DOHH2 (cell line): ENCODE measurements at regions not wholly inside any gene's neighbourhood (a gene's known extent, or its start where the extent isn't known, plus 50 kb on each side); places are given as distances from the start of the nearest gene placed in this dataset.

ENCODE experiments used
- H3F3A ChIP-seq: fragments of 200-600 bp; sonication (generic), shearing (Covaris generic); 2 replicates; pipeline ENCODE4 v1.6.0; 2016; ENCODE audit warnings: antibody characterized with exemption, mild to moderate bottlenecking; ENCODE audit not compliant: control insufficient read depth, insufficient read depth
- H3K27ac ChIP-seq: fragments of 200-600 bp; sonication (generic); 2 replicates; pipeline ENCODE4 v1.5.1; 2014; ENCODE audit warnings: low read depth, mild to moderate bottlenecking, low read length, moderate library complexity
- H3K27me3 ChIP-seq: fragments of 200-600 bp; sonication (generic); 2 replicates; pipeline ENCODE4 v1.6.1; 2014; ENCODE audit warnings: mild to moderate bottlenecking, low read length, mixed read lengths; ENCODE audit not compliant: control insufficient read depth
- H3K36me3 ChIP-seq: fragments of 200-600 bp; sonication (generic); 2 replicates; pipeline ENCODE4 v1.6.1; 2014; ENCODE audit warnings: mild to moderate bottlenecking, low read length, moderate library complexity, mixed read lengths; ENCODE audit not compliant: control insufficient read depth
- H3K4me1 ChIP-seq: fragments of 200-600 bp; sonication (generic); 2 replicates; pipeline ENCODE4 v1.6.1; 2014; ENCODE audit warnings: mild to moderate bottlenecking, low read length, mixed read lengths; ENCODE audit not compliant: control insufficient read depth
- H3K4me2 ChIP-seq: fragments of 200-600 bp; sonication (generic); 2 replicates; pipeline ENCODE4 v1.6.0; 2014; ENCODE audit warnings: mild to moderate bottlenecking, low read length, moderate library complexity
- H3K4me3 ChIP-seq: fragments of 200-600 bp; sonication (generic); 2 replicates; pipeline ENCODE4 v1.5.1; 2014; ENCODE audit warnings: mild to moderate bottlenecking, low read length, mixed read lengths
- H3K79me2 ChIP-seq: fragments of 200-600 bp; sonication (generic); 2 replicates; pipeline ENCODE4 v1.6.1; 2014; ENCODE audit warnings: mild to moderate bottlenecking, low read length, mixed read lengths; ENCODE audit not compliant: control insufficient read depth
- H3K9me2 ChIP-seq: fragments of 200-600 bp; sonication (generic); replicated peaks from 2 replicates; pipeline ENCODE4 v1.6.1; 2014; ENCODE audit warnings: mild to moderate bottlenecking, low read length, mixed read lengths; ENCODE audit not compliant: control insufficient read depth
- H3K9me3 ChIP-seq: fragments of 200-600 bp; sonication (generic); 2 replicates; pipeline ENCODE4 v1.6.1; 2014; ENCODE audit warnings: antibody characterized with exemption, low read length, mixed read lengths; ENCODE audit not compliant: control insufficient read depth, insufficient read depth
- H4K20me1 ChIP-seq: fragments of 200-600 bp; sonication (generic); 2 replicates; pipeline ENCODE4 v1.6.0; 2014; ENCODE audit warnings: low read depth, mild to moderate bottlenecking, antibody characterized with exemption, low read length, moderate library complexity; ENCODE audit not compliant: control insufficient read depth, insufficient read depth
- EZH2phosphoT487 ChIP-seq: fragments of 200-600 bp; sonication (generic); IDR thresholded peaks from 2 replicates; pipeline ENCODE4 v1.6.1; 2017; ENCODE audit warnings: borderline replicate concordance, mild to moderate bottlenecking, antibody characterized with exemption, low read length, moderate library complexity, mixed read lengths
- TF ChIP-seq, protein P1 (sequence below): fragments of 200-600 bp; sonication (generic); IDR thresholded peaks from one replicate; pipeline ENCODE4 v1.5.1; 2014; ENCODE audit warnings: antibody characterized with exemption, mild to moderate bottlenecking, low read depth, low read length; ENCODE audit not compliant: poor library complexity, severe bottlenecking

DNA sequence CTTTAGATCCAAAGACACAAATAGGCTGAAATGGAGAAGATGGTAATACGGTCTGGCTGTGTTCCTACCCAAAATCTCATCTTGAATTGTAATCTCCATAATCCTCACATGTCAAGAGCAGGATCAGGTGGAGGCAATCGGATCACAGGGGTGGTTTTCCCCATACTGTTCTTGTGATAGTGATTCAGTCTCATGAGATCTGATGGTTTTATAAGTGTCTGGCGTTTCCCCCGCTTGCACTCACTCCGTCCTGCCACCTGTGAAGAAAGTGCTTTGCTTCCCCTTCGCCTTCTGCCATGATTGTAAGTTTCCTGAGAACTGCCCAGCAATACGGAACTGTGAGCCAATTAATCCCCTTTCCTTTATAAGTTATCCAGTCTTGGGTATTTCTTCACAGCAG lies 1795.5 kb upstream of the FLRT2 start:
- H4K20me1 ChIP-seq: no peaks in the 10 kb centered on the region
- H3K4me2 ChIP-seq: no peak overlapping the region
- no peak for TF ChIP-seq EZH2phosphoT487
- TF ChIP-seq, protein P1, sequence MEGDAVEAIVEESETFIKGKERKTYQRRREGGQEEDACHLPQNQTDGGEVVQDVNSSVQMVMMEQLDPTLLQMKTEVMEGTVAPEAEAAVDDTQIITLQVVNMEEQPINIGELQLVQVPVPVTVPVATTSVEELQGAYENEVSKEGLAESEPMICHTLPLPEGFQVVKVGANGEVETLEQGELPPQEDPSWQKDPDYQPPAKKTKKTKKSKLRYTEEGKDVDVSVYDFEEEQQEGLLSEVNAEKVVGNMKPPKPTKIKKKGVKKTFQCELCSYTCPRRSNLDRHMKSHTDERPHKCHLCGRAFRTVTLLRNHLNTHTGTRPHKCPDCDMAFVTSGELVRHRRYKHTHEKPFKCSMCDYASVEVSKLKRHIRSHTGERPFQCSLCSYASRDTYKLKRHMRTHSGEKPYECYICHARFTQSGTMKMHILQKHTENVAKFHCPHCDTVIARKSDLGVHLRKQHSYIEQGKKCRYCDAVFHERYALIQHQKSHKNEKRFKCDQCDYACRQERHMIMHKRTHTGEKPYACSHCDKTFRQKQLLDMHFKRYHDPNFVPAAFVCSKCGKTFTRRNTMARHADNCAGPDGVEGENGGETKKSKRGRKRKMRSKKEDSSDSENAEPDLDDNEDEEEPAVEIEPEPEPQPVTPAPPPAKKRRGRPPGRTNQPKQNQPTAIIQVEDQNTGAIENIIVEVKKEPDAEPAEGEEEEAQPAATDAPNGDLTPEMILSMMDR: no peak
- H3F3A ChIP-seq: no peaks in the 10 kb centered on the region
- no peak overlapping the region for H3K27ac ChIP-seq
- H3K9me3 ChIP-seq: no peaks in the 10 kb centered on the region; the same call in 1 of the 2 replicates
- H3K4me3 ChIP-seq: no peak overlapping the region
- H3K79me2 ChIP-seq: no peaks in the 10 kb centered on the region
- no peaks in the 10 kb centered on the region for H3K27me3 ChIP-seq
- H3K9me2 ChIP-seq: no peaks in the 10 kb centered on the region
- no peaks in the 10 kb centered on the region for H3K4me1 ChIP-seq
- no peaks in the 10 kb centered on the region for H3K36me3 ChIP-seq

DNA sequence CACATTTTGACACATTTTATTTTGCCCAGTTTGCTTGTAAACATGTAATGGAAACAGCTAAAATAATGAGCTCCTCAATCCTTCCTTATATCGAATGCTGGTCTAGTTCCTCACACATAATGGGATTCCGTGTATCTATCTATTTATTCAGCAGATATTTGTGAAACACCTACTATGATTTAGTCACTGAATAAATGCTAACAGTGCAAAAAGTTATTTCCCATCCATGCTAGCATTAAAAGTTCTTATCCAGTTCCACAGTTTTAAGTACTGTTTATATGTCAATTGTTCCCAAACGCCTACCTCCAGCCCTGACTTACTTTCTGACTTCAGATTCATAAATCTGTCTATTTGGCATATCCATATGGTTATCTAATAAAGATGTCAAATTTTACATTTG lies 1788.7 kb upstream of the FLRT2 start:
- H3K36me3 ChIP-seq: no peaks in the 10 kb centered on the region
- no peak overlapping the region for H3K27ac ChIP-seq
- H3K9me2 ChIP-seq: no peaks in the 10 kb centered on the region
- no peaks in the 10 kb centered on the region for H3F3A ChIP-seq
- no peaks in the 10 kb centered on the region for H3K27me3 ChIP-seq
- no peaks in the 10 kb centered on the region for H3K4me1 ChIP-seq
- H3K4me2 ChIP-seq: no peak overlapping the region
- no peaks in the 10 kb centered on the region for H4K20me1 ChIP-seq
- no peaks in the 10 kb centered on the region for H3K9me3 ChIP-seq
- TF ChIP-seq, protein P1: no peak
- no peaks in the 10 kb centered on the region for H3K79me2 ChIP-seq
- H3K4me3 ChIP-seq: no peak overlapping the region

DNA sequence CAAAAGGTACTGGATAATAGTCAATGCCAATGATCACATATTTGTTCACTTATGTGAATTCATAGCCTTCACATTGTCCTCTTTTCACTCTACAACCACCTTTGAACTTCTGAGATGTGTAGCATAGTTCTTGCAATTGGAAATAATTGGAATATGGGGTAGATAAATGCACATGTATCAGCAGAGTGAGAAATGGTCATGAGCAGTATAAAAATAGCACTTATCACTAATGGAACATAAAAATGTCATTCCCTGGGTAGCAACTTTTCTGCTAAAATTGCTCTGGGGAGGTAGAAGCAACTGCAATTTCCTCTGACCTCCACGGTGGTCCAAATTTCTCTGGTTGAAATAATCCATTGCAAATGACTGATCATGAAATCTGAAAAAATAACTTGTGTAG lies 1785.7 kb upstream of the FLRT2 start:
- no peaks in the 10 kb centered on the region for H4K20me1 ChIP-seq

More for the DNA sequence above, 1785.7 kb upstream of the FLRT2 start:
- no peaks in the 10 kb centered on the region for H3K27me3 ChIP-seq
- H3K79me2 ChIP-seq: no peaks in the 10 kb centered on the region
- H3K4me2 ChIP-seq: no peak overlapping the region
- H3K27ac ChIP-seq: no peak overlapping the region
- no peak for TF ChIP-seq EZH2phosphoT487
- TF ChIP-seq, protein P1: no peak
- H3K4me3 ChIP-seq: no peak overlapping the region
- H3K4me1 ChIP-seq: no peaks in the 10 kb centered on the region
- no peaks in the 10 kb centered on the region for H3F3A ChIP-seq
- H3K9me3 ChIP-seq: no peaks in the 10 kb centered on the region
- no peaks in the 10 kb centered on the region for H3K9me2 ChIP-seq
- no peaks in the 10 kb centered on the region for H3K36me3 ChIP-seq
